ENCODE measurements at regions not wholly inside any gene's neighbourhood (a gene's known extent, or its start where the extent isn't known, plus 50 kb on each side); places are given as distances from the start of the nearest gene placed in this dataset.

DNA sequence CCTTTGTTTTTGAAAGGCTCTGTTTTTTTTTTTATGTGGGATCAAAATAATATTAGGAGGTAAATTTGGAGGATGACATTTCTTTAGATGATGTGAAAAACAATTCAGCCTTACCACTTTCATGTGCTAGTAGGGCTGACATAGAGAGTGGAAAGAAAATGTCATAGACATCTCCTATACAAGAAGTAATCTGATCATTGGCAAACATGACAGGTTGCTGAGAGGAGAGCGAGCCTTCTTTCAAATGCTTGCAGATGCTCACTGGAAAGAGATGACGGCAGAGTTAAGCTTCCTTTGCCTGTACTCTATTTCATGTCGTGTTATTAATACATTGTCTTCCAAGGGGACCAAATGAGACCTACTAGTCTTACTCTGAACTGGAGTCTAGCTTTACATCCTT lies 160.1 kb upstream of the DAP start:
- Histone ChIP-seq H3K27me3 (replicated peaks; ENCODE audit: insufficient read depth) (no peaks in the 10 kb centered on the region), H3K4me3 (no peak overlapping the region), H3K36me3 (no peaks in the 10 kb centered on the region), H3K9me3 (no peaks in the 10 kb centered on the region), H3K4me1 (replicated peaks) (peaks cover 5% of the 10 kb centered on the region), H3K27ac (no peak overlapping the region)
- WGBS = 78% methylated on average over 3 of the region's 3 CpGs
- no peak for TF ChIP-seq POLR2A (IDR thresholded peaks at IDR 0.05)
- TF ChIP-seq, protein P1, sequence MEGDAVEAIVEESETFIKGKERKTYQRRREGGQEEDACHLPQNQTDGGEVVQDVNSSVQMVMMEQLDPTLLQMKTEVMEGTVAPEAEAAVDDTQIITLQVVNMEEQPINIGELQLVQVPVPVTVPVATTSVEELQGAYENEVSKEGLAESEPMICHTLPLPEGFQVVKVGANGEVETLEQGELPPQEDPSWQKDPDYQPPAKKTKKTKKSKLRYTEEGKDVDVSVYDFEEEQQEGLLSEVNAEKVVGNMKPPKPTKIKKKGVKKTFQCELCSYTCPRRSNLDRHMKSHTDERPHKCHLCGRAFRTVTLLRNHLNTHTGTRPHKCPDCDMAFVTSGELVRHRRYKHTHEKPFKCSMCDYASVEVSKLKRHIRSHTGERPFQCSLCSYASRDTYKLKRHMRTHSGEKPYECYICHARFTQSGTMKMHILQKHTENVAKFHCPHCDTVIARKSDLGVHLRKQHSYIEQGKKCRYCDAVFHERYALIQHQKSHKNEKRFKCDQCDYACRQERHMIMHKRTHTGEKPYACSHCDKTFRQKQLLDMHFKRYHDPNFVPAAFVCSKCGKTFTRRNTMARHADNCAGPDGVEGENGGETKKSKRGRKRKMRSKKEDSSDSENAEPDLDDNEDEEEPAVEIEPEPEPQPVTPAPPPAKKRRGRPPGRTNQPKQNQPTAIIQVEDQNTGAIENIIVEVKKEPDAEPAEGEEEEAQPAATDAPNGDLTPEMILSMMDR (IDR thresholded peaks at IDR 0.05) = no peak
- no peak for TF ChIP-seq POLR2AphosphoS5 (IDR thresholded peaks at IDR 0.05)
- DNase-seq (ENCODE audit: low spot score) = no peak
- intact Hi-C loops (cut with DNase I) = no loop called here

- Histone ChIP-seq H3K4me1 (replicated peaks) (peaks cover 5% of the 10 kb centered on the region), H3K36me3 (no peaks in the 10 kb centered on the region), H3K27me3 (replicated peaks; ENCODE audit: insufficient read depth) (no peaks in the 10 kb centered on the region), H3K27ac (no peak overlapping the region), H3K9me3 (no peaks in the 10 kb centered on the region), H3K4me3 (no peak overlapping the region)
- TF ChIP-seq POLR2A (IDR thresholded peaks at IDR 0.05) (no peak), POLR2AphosphoS5 (IDR thresholded peaks at IDR 0.05) (no peak)
- TF ChIP-seq, protein P1 (IDR thresholded peaks at IDR 0.05) = no peak
- WGBS = 84% methylated on average over 2 of the region's 2 CpGs
- DNase-seq (ENCODE audit: low spot score) = no peak
- intact Hi-C loops (cut with DNase I) = no loop called here
These were observed 159.4 kb upstream of the DAP start for GRCh38 chr5:10920400-10920799.

DNA sequence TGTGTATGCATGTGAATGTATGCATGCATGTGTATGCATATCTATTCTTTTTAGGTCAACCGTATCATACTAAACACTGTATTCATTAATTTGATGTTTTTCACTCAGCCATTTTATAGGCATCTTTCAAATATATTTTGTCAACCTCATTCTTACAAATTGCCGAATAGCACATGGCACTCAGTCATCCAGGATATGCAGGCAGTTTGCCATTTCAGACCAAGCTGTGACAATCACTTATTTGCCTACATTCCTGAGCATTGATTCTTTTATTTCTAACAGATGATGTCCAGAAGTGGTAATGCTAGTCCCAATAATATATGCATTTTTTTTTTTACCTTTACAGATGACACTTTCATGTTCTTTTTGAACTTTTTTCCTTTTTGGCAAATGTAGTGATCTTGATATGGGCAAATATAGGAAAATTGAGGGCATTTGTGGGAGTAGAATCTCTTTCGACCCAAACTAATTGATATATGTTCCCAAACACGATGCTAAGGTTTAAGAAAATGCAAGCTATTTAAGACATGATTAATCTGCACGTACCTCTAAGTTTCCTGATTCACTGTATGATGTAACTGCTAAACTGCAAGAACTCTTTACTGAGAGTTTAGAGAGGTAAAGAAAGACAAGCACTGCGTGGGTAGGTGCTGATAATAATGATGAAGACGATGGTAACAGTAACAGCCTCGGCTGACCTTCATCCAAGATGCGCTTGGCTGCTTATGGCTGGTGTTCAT lies 153.9 kb upstream of the DAP start:
- Histone ChIP-seq H3K9me3 (no peaks in the 10 kb centered on the region), H3K36me3 (no peaks in the 10 kb centered on the region), H3K27ac (no peak overlapping the region), H3K4me3 (no peak overlapping the region), H3K4me1 (replicated peaks) (peaks cover 2% of the 10 kb centered on the region), H3K27me3 (replicated peaks; ENCODE audit: insufficient read depth) (no peaks in the 10 kb centered on the region)
- TF ChIP-seq, protein P1 (IDR thresholded peaks at IDR 0.05) = no peak
- no peak for TF ChIP-seq POLR2A (IDR thresholded peaks at IDR 0.05)
- no peak for TF ChIP-seq POLR2AphosphoS5 (IDR thresholded peaks at IDR 0.05)
- WGBS = 80% methylated on average over 9 of the region's 9 CpGs
- no peak for DNase-seq (ENCODE audit: low spot score)
- intact Hi-C loops (cut with DNase I) = no loop called here

- Histone ChIP-seq H3K27ac (no peak overlapping the region), H3K9me3 (no peaks in the 10 kb centered on the region), H3K27me3 (replicated peaks; ENCODE audit: insufficient read depth) (no peaks in the 10 kb centered on the region), H3K4me3 (no peak overlapping the region), H3K4me1 (replicated peaks) (no peaks in the 10 kb centered on the region), H3K36me3 (no peaks in the 10 kb centered on the region)
- TF ChIP-seq, protein P1 (IDR thresholded peaks at IDR 0.05) = no peak
- no peak for TF ChIP-seq POLR2A (IDR thresholded peaks at IDR 0.05)
- no peak for TF ChIP-seq POLR2AphosphoS5 (IDR thresholded peaks at IDR 0.05)
- WGBS = 51% methylated on average over 5 of the region's 5 CpGs
- intact Hi-C loops (cut with DNase I) = no loop called here
- DNase-seq (ENCODE audit: low spot score) = no peak
These were observed 152.8 kb upstream of the DAP start for GRCh38 chr5:10913841-10914240.

DNA sequence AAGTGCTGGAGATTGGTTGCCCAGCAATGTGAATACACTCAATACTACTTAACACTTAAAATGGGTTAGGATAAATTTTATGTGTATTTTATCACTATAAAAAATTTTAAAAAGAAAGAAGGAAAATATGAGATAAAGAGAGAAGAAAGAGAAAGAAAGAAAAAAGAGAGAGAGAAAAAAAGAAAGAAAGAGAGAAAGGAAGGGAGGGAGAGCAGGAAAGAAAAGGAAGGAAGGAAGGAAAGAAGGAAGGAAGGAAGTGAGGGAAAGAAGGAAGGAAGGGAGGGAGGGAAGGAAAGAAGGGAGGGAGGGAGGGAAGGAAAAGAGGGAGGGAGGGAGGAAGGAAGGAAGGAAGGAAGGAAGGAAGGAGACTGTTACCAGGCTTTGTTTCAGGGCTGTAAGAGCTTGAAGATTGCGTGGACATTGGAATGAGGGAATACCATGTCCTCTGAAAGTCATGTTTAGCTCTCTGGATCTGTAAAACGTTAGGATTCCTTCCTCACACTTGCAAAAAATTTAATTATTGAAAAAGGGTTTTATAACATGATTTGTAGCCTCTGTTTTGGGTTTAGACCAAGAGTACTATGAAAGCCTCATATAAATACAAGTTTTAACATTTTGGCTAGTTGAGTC lies 152.3 kb upstream of the DAP start:
- intact Hi-C loops (cut with DNase I) = no loop called here
- Histone ChIP-seq H3K4me3 (no peak overlapping the region), H3K27me3 (replicated peaks; ENCODE audit: insufficient read depth) (no peaks in the 10 kb centered on the region), H3K36me3 (no peaks in the 10 kb centered on the region), H3K4me1 (replicated peaks) (no peaks in the 10 kb centered on the region), H3K9me3 (no peaks in the 10 kb centered on the region), H3K27ac (no peak overlapping the region)
- WGBS = 36% methylated on average over 2 of the region's 2 CpGs
- TF ChIP-seq POLR2AphosphoS5 (IDR thresholded peaks at IDR 0.05) (no peak), POLR2A (IDR thresholded peaks at IDR 0.05) (no peak)
- TF ChIP-seq, protein P1 (IDR thresholded peaks at IDR 0.05) = no peak
- no peak for DNase-seq (ENCODE audit: low spot score)

Data from prostate gland (tissue), 2 donors.